Right kidney (tissue), 1 donor: ENCODE measurements at regions not wholly inside any gene's neighbourhood (a gene's known extent, or its start where the extent isn't known, plus 50 kb on each side); places are given as distances from the start of the nearest gene placed in this dataset.

Experiments used
- DNase-seq: peaks from one replicate; pipeline ENCODE4 v3.0.0-alpha.2; 2016

DNA sequence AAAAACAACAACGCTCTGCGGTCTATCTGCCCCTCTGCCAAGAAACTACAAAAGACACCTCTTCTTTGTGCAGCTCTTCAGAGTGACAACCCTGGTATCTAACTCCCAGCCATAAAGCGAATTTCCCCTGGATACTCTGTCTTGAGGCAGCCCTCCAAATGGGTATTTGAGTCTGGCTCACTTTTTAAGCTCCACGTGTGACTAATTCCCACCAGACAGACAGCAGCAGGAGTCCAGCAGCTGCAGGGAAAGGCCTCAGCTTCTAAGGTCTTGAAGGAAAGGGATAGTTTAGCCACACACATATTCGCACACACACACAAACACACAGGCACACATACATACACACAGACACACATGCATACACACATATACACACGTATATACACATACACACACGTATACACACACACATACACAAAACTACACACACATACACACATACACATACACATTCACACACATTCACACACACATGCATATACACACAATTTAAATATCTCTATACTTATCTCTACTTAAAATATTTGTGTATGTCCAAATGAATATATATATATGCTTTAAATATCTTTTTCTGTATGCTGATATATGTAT is 188.8 kb downstream of the TSHZ3 start:
- DNase-seq, result no peak

DNA sequence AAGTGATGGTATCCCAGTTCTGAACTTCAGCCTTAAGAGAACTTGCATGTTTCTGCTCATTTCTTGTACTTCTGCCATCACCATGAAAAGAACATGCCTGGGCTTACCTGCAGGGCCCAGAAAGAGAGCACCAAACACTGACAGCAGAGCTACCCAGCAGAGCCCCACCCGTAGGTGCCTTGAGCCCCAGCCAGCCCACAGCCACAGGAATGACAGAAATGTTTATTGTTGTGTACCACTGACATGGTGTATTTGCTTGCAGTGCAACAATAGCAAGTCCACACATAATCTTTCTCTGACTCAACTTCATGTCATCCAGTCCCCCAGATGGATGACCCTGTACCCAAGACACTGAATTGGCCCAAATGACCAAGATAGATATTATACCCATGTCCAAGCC is 195.2 kb downstream of the TSHZ3 start:
- DNase-seq, result no peak

DNA sequence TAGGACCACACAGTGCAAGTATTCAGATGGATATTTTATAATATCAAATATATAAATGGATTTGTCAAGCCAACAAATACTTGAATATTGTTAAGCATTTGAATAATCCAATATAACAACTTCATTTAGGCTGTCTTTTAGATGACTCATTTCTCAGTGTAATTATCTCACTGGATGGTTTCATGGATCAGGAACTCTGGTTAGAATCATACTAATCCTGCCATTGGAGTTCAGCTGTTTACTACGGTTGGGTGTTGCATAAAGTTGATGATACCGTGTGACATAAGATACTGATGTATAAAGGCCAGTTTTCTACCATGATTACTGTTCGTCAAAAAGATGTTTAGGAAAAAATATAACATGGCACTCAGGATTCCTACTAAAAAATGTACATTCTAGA is 196.3 kb downstream of the TSHZ3 start:
- DNase-seq, result no peak

DNA sequence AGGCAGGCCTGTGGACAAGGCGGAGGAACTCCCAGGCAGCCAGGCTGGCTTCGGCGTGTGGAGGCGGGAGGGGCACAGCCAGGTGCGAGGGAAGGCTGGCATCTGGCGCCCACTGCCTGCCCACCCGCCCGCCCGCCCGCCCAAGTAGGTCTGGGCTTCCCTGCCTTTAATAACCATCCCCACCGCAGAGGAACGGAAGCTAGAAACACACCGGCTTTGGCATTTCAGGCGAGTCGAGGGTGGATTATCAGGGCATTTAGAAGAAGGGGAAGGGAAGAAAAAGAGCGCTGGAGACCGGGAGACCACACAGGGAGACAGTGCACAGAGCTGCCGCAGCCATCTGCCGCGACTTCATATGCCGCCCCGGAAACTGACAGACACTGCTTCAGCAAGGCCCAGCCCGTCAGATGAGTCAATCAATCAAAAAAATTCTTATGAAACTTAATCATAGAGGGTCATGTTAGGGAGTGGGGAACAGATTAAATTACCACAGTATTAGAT is 199.7 kb downstream of the TSHZ3 start:
- no peak for DNase-seq

DNA sequence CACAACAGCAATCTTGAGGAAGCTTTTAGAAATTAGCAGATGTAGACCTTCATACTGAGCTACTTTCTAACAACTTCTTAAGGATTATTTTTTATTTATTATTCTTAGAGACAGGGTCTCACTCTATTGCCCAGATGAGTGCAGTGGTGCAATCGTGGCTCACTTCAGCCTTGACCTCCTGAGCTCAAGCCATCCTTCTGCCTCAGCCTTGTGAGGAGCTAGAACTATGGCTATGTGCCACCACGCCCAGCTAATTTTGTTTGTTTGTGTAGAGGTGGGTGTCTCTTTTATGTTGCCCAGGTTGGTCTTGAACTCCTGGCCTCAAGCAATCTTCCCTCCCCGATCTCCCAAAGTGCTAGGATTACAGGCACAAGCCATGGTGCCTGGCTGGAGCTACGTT is 200.6 kb downstream of the TSHZ3 start:
- no peak for DNase-seq

DNA sequence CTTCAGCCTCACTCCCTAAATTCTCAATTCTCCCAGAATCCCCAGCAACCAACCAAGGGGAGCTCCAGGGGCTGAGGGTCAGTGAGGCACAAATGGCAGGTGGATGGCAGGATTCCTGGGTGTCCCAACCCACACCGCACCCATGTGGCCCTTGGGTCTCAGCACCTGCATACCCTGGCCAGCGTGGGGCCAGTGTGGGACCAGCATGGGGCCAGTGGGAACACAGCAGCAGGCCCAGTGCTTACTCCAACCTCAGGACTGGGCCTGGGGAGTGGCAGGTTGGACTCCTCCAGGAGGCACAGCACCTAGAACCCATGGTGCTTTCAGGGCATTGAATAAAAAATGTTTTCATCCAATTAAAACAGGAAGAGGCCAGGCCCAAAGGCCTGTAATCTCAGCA is 202.0 kb downstream of the TSHZ3 start:
- no peak for DNase-seq

DNA sequence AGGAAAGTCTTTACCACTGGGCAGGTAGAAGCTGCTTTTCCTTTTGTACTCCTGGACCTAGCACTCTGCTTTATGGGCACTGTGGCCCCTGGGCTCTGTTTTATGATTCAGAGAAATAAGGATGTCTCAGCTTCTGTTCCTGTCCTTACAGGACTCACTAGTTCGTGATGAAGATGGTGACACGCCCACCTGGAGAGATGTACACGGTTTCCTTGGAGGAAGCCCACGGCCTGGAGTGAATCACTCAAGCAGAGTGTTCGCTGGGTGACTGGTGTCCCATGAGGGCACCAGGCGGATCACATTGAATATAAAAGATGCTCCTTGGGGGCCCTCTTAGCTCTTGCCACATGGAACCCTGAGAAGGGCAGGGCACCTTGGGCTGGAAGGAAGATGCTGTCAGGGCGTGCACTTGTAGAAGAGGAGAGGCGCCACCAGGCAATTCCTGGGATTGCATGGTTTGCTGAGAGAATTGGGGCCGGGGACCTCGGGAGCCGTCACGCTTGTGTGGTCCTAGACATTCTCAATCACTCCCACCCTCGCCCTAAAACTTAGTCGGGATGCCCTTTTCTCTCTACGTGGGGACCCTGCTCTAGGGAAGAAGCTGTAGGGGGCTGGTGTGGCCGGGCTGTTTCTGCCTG is 202.6 kb downstream of the TSHZ3 start:
- no peak for DNase-seq

DNA sequence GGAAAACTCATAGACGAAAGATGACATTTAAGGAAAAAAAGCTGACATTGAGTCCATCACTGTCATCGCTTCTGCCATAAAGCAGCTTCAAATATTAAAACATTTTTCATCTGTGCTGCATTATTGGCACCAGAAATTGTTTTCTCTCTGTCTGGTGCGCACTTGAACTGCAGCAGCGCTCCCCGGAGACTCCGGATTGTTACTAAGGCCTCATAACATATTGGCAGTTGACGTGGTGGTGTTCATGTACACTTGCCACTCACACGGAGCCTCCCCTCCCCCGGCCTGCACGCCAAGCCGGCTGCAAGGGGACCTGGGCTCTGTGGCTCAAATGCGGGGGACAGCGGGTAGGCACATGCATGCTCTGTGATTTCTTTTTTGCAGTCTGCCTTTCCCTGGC is 203.2 kb downstream of the TSHZ3 start:
- no peak for DNase-seq

DNA sequence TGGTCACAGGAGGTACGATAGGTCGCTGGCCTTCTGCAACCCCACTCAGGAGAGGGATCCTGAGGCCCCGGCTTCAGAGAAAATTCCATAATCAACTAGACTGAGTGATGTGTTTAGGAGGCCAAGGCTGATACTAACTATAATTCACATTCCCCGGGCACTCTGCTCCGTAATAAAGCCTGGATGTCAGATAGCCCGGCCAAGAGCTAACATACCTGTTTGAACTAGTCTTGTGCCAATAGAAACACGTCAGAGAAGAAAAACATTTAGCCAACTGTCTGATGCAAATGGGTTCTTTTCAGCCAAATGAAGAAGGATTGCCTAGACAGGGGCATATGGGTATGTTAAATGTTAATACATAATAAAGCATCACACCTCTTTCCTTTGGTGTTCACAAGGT is 204.2 kb downstream of the TSHZ3 start:
- no peak for DNase-seq

DNA sequence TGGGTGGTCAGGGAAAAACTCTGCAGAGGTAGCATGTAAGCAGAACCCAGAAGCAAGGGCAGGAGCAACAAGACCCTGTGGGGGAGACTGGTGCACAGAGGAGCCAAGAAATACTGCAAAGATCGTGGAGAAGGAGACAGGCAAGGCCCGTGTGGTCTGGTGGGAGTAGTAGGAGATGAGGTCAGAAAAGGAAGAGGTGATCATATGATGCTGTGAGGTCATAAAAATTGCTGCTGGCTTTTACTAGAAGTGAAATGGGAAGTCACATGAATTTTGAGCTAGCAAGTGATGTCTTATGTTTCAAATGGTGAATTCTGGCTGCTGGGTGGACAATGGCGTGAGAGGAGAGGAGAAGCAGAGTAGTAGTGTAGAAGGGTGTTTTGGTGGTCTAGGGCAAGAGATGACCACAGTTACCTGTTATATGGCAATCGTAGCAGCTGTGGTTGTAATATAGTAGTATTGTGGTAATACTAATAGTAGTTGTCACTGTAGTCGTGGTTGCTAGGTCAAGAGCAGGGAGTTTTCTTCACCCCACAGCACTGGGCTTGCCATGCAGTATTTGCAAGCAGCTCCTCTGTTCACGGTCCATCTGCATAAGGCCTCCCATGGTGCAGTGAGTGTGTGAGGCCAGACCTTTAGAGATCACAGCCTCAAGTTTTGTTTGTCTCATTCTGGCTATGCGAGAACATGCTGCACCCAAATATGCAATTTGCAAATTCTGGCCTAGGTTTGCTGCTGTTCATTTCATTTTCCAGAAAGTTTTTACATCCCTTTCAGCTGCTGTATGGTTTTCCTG is 205.0 kb downstream of the TSHZ3 start:
- no peak for DNase-seq

DNA sequence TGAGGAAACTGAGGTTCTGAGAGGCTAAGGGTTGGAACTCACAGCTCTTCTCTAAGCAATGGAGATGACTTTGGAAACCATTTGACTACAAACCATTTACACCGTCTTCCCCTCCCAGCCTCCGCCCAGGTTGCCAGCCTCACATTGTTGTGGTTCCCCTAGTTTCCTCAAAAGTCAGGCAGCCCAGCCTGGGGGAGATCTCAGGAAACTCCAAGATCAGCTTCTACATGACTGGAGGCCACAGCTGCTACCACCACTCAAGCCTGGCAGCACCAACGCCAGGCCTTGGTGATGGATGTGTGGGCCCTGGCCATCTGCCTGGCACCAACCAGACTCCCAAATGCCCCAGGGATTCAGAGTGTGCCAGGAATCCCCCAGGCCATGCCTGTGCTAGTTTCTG is 207.9 kb downstream of the TSHZ3 start:
- DNase-seq, result no peak

DNA sequence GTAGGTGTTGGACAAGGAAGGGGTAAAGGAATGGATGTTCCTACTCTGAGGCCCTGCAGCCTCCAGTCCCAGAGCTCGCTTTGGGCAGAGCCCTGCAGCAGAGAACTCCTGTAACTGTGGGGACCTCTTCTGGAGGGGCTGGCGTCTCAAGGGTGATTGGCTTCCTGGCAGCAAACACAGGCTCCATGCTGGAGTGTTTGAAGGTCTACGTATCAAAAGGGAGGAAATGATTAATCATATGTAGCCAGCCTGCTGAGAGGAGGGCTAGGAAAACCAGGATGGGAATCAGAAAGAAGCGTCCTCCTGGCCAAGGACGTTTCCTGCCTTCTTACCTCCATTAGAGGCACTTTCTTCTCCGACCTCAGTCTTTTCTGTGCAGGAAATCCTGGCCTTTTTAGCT is 208.5 kb downstream of the TSHZ3 start:
- DNase-seq, result no peak

DNA sequence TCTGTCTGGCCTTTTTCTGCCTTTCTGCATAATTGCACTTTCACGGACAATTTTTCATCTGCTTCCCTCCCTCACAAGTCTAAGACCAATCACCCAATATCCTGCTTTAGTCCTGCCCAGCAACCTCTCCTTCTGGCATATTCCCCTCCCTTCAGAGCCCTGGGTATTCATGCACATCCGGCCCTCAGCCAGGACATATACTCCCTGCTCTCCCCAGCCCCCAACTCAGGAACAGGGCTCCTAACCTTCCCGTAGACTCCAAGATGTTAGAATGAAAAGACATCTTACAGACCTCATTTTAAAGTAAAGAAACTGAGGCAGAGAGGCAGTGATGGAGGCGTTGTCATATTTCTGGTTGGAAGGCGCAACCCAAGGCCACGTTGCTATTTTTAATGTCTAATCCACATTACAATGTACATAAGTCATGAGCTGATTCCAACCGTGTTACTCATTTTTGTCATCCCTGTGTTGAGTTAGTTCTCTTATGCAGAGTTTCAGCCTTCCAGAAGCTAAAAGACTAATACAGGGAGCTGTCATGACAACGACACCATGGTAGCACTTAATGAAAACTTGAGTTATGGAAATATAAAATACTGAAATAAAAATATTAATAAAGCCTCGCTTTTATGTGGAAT is 209.2 kb downstream of the TSHZ3 start:
- peak; percentile 13 for DNase-seq

DNA sequence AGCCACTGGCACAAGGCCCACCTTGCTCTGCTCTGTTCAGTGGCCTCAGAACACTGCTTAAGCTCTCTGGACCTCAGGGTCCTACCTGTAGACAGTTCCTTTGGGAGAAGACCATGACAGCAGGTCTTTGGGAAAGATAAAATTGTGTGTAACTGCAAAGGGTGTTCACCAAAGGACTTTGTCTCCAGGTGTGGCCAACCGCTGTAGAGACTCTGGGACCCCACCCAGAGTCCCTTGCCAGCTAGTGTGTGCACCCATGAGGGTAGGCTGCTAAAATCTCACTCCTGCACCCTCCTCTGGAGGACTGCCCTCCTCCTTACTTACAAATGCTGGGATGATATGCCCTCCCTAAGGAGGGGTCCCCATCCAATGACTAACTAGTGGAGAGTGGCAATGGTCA is 211.2 kb downstream of the TSHZ3 start:
- DNase-seq, result no peak

DNA sequence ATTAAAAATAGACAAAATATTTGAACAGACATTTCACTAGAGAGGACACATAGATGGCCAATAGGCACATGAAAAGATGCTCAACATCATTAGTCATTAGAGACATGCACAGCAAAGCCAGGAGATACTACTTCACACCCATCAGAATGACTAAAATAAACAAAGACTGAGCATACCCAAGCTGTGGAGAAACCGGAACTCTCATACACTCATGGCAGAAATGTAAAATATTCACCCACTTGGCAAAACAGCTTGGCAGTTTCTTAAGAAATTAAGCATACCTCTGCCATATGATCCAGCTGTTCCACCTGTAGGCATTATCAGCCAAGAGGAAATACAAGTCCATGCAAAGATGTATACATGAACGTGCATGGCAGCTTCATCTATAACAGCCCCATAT is 213.4 kb downstream of the TSHZ3 start:
- DNase-seq, result no peak

DNA sequence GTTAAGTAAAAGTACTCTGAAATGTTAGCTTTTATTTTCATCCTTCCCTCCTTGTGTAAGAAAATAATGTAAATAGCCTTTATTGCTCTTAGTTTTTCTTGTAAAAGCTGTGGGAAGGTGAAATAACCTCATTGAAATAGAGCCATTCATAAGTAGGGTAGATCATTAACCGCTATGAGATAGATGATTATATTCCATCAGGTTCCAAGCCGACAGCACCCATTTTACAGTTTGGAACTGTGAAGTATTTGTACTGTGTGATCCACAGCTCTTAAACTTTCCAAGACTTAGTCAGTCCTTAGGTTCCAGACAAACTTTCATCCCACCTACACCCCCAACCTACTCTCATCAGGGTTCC is 216.5 kb downstream of the TSHZ3 start:
- DNase-seq, result no peak

DNA sequence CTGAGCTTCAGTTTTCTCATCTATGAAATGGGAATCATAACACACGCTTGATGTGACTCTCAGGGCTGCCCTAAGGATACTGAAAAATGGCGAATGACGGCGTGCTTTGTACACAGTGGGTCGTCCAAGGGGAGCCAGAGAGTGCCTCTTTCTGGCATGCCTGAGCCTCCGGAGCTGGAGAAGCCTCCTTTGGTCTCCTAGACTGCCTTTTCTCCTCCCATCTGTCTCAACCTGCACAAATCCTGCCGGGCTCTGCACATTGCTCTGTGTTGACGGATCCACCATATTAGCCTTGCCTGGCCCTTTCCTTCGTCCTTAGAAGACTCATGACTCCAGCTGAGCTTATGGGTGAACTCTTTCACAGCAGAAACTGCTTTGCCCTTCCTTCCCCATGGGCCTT is 220.9 kb downstream of the TSHZ3 start:
- no peak for DNase-seq

DNA sequence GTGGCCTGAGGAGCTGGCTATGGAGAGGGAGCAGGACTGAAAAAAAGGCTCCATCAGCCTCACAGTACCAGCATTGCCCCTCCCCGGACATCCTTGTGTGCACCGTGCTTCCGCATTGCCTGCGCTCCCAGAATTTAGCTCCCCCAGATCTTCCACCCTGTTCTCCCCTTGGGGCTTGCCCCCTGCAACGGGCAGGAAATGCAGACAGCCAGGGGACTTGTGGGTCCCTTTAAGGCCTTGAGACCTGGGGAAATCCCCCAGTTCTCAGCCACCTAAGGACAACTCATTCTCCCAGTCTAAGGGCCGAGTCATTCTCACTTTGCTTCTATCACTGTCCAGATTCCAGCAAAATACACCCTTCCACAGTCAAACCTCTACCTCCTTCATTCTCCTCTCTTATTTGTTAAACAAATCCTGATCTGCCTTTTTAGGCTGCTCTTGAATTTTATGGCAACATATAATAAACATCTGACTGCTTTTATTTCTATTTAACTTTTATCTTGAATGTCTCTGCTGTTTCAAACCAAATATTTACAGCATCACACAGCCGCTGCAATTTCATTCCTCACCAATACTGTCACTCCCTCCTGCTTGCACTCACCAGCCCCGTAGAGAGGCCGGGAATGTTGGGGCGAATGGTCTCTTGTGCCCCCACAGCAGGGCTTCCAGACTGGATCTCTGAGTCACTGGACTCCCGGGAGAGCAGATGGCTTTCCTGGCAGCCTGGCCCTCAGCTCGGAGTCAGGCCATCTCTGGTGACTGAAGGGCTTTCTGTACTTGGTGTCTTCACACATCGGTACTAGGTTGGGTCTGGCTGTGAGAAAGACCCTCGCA is 221.9 kb downstream of the TSHZ3 start:
- DNase-seq, result no peak

DNA sequence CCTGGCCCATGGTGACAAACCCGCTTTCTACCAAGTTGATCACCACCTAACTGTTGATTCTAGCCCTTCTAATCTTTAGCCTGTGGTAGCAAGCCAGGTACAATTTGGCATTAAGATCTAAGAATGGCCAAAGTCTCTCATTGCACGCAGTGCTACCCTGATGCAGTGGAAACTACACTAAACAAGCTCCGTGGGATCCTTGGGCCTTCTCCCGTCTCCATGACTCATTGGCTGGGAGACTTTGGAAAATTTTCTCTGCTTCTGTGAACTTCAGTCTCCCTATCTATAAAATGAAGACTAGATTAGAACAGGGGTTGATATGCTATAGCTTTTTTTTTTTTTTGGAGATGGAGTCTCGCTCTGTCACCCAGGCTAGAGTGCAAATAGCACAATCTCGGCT is 223.0 kb downstream of the TSHZ3 start:
- no peak for DNase-seq

DNA sequence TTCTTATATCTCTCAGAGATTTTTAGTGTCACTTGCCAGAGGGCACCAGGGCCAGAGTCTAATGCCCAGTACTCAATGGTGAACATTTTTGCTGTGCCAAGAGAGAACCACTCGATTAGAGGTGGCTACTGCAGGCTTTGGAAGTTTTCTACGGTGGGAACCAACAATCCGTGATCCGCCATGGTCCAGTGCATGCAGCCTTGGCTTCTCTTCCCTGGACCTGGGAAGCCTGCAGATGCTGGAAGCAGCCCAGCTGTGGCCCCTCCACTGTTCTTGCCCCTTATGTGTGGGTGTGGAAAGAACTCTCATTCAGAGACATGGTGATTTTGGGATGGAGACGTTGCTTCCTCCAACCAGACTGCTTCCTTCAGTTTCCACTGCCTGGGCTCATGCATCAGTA is 224.2 kb downstream of the TSHZ3 start:
- DNase-seq, result no peak

DNA sequence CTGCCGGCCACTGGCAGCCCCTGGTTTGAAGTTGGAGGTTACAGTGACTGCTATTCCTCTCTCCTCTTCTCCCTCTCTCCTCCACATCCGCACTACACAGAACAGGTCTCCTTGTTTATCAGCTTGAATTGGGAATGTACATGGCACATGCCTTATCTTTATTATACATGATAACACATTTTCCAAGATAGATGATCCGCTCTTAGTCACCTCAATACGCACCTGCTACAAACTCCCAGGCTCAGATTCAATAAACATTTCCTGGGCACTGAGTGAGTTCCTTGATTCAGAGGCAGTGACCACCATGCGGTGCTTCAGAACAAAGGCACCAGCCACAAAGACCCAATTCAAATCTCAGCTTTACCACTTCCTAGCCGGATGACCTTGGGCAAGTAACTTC is 227.7 kb downstream of the TSHZ3 start:
- DNase-seq, result no peak

DNA sequence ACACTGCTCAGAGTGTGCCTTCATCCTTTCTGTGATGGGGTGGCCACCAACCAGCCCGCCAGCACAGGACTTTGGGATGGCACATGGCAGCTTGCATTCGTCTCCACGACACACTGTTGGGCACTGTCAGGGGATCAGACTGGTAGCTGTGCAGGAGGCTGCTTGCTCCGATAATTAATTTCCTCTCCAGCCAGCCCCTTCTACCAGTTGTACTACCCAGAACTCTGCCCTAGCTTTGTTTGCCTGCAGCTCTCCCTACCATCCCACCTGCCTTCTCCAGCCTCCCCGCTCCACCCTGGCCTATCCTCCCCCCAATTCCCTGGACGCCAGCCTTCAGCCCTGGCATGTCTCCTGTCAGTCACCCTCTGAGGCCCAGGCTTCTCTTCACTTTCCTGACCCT is 228.3 kb downstream of the TSHZ3 start:
- DNase-seq, result no peak
